RKO (cell line): ENCODE measurements at regions not wholly inside any gene's neighbourhood (a gene's known extent, or its start where the extent isn't known, plus 50 kb on each side); places are given as distances from the start of the nearest gene placed in this dataset.
"Not testable (repeated sequence)": the region's sequence is repeated elsewhere in the genome, so short reads cannot be mapped to it uniquely, and the experiment has no call there.

ENCODE experiments used
- DNase-seq: peaks from one replicate; pipeline ENCODE4 v3.0.0-alpha.2; 2016; ENCODE audit warnings: low spot score

DNA sequence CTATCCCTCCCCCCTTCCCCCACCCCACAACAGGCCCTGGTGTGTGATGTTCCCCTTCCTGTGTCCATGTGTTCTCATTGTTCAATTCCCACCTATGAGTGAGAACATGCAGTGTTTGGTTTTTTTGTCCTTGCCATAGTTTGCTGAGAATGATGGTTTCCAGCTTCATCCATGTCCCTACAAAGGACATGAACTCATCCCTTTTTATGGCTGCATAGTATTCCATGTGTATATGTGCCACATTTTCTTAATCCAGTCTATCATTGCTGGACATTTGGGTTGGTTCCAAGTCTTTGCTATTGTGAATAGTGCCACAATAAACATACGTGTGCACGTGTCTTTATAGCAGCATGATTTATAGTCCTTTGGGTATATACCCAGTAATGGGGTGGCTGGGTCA is 52.3 kb upstream of the MAN1A2 start:
- DNase-seq = not testable (repeated sequence)

DNA sequence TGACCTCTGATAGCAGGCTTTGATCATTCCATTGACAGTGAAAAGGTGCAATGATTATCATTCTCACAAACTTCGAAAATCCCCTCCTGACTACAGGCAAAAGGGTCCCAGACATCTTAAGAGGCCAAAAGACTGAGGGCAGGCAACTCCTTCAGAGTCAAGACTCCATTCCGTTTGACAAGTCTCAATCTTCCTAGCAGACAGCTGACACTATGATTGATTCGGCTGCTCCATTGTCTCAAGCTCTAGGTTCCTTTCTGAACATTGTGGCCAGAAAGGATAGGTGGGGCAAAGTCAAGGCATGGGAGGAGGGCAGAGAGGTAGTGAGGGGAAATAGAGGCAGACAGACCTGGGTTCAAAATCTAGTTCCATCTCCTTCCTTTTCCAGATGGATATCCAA is 53.7 kb upstream of the MAN1A2 start:
- DNase-seq = no peak

DNA sequence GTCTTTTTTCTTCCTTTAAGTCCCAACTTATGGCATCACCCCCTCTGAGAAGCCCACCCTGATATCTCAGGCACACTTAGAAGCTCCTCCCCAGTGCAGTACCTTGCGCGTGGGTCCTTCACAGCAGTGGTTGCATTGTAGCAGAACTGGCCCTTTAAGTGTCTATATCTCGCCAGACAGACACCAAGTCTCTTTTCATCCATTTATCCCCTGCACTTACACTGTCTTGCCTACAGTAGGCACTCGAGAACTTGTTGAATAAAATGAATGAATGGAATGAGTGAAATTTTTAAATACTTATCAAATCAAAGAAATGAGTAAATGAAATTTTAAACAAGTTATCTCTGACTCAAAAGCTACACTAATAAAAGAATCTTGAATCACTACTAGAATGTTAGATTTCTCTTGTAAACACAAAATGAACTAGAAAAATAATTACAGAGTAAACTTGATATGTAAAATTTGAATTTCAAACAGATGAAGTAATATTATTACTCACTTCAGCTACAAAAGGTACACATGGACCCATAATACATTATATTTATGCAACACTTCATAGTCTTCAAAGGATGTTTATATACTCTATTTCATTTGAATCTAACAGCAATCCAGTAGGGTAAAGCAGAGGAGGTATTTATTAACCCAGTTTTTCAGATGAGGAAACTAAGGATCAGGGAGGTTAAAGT is 54.7 kb upstream of the MAN1A2 start:
- peak; percentile 30 for DNase-seq

DNA sequence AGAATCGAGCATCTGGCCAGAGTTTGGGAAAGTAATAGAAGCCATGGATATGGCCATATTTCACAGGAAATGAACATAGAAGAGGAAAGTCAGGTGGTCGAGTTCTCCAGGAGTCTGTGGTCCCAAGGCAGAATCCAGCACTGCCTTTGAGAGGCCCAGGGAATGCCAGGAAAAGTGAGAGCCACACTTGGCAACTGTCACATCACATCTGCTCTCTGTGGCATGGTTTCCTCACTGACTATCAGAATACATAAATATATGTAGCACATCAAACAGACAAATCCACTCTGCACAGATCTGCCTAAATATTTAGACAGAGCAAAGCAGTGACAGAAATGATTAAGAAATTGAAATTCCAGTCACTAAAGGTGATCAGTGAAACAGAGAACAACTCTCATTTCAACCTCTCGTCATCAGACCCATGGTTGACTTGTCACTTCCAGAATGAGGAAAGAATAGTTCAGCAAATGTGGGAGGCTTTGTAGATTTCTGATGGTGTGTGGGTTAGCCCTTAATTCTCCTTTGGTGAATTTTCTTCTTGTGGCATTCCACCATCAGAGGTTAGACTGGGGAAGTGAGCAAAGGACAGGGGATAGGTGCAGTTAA is 58.8 kb upstream of the MAN1A2 start:
- no peak for DNase-seq

DNA sequence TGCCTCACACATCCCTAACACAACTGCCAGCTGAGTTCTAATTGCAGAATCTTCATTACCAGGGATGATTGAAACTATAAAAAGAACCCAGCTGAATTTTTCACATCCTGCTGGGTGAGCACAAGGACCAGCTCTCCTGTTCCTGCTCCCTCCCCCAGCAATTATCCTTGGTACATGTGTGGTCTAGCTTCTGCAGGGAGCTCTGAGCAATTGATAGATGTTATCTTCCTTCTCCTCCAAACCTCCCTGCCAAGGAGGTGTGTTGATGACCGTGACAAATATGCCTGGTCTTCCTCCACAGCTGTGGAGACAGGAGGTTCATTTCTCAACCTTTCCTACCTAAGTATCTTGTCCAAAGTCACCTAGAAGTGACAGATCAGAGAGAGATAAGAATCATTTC is 65.3 kb upstream of the MAN1A2 start:
- DNase-seq = no peak

DNA sequence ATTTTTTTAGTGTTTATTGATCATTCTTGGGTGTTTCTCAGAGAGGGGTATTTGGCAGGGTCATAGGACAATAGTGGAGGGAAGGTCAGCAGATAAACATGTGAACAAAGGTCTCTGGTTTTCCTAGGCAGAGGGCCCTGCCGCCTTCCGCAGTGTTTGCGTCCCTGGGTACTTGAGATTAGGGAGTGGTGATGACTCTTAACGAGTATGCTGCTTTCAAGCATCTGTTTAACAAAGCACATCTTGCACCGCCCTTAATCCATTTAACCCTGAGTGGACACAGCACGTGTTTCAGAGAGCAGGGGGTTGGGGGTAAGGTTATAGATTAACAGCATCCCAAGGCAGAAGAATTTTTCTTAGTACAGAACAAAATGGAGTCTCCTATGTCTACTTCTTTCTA is 67.1 kb upstream of the MAN1A2 start:
- DNase-seq = not testable (repeated sequence)

DNA sequence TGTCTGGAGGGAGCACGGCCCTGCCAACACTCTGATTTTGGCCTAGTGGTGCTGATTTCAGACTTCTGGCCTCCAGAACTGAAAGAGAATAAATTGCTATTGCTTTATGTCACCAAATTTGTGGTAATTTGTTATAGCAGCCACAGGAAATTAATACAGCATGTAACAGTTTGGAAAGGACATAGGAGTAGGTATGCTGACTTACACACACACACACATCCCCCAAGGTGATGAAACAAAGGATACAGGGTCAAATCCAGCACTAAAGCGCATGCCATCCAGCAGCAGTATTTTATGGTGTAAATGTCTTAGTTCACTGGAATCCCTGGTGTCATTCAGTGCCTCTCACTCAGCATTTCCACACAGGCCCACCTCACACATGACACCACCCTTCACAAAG is 72.2 kb upstream of the MAN1A2 start:
- DNase-seq = no peak

DNA sequence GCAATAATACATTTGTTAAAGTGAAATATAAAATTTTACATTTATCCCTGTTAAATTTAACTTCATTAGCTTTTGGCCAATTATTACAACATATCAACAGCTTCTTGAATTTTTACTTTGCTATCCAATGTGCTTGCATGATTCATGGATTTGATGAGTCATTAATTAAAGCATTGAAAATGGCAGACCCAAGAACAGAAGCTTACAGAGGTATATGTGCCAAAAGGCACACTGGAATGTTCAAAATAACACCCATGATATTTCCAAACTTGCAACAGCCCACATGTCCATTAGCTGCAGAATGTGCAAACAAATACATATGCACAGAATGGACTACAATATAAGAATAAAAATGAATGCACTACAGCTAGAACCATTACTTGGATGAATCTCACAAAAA is 76.4 kb upstream of the MAN1A2 start:
- no peak for DNase-seq

DNA sequence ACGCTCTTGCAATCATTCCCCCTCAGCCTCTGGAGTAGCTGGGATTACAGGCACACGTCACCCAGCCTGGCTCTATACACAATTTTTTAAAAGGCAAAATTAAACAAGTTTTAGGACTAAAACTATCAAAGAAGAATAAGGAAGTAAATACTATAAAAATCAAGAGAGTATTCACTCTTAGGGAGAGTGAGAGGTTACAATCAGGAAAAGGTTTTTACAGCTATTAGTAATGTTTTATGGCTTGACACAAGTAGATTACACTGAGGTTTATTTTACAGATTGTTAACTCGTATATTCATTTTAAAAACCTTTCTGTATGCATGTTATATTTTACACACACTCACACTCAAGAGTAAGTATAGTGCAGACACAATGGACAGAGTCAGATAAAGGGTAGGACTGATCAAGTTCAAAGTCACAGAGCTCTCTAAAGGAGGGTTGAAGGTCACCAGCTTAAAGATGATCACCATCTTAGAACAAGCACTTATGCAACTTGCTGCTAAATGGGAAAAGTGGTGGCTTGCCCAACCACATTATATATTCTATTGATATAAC is 77.9 kb upstream of the MAN1A2 start:
- no peak for DNase-seq

DNA sequence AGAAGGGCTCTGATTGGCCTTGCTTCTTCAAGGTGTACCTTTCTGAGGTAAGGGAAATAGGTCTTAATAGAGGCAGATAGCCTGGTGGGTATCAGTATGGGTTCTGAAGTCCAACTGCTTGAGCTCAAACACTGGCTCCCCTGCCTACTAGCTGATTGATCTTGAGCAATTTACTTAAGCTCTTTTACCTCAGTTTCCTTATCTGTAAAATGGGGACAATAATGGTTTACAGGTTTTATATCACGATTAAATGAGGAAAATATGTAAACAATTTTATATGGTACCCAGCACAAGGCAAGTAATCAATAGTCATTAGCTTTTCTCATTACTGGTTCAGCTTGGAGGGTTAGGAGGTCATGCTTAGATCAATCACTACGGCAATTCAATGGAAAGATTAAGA is 75.8 kb upstream of the VTCN1 start:
- no peak for DNase-seq

DNA sequence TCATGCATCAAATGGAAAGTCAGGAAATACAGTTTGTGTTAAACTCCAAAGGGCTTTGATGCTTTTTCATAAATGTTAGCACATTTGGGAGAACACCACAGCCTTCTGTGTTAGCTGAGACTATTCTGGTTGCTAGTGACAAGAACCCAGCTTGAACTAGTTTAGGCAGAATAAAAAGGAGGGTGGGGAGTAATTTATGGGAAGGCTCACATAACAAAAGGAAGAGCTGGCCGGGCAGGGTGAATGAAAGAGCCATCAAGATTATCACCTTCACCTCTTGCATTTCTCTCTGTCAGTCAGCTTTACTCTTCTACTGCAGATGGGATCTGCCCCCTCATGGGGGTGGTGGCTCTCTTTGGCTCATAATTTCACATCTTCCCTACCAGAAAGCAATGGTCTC is 75.4 kb upstream of the VTCN1 start:
- no peak for DNase-seq

DNA sequence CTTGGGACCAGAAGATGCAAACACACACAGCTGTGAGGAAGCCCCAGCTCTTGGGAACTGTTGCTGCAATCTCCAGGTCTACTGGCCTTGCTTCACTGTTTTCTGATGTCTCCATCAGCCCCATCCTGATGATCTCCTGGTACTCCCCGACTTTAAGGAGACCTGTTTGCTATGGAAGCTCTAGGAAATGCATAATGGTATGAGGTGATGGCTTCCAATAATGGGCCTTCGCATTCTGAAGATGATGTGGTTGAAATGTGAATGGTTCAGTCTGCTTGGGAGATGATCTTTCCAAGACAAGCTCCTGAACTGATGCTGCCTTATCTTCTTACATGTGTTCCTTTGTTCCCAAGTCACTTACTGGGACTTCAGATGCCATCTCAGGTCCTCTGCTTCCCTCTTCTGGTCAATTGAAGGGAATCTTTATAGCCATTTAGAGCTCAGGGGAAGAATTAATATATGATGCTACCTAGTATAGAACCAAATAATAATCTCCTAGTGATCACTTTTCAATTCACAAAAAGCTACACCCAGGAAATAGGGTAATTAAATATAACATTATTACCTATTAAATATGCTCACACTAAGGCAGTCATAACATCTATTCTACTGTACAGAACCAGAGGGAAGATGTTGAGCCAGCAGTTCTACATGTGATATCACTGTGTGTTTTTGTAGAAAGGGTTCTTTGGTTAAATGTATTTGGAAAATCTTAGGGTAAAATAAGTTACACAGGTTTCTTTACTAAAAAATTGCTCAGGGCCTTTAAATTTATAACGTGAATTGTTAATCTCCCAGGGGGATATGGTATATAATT is 73.9 kb upstream of the VTCN1 start:
- peak; percentile 76 for DNase-seq

DNA sequence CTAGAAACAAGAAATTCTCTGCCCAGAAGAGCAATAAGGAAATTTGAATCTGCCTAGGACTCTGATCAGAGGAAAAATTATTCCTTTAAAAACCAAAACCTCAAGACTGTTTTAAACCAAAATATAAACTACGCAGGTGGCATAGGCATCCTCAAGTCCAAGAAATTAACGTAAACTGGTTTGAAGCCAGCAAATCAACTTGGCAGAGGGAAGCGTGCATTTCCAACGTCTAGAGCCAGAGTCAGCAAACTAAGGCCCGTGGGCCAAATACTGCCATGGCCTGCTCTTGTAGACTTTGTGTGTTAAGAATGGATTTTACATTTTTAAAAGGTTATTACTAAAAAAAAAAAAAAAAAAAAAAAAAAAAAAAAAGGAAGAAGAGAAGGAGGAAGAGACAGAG is 67.8 kb upstream of the VTCN1 start:
- no peak for DNase-seq

DNA sequence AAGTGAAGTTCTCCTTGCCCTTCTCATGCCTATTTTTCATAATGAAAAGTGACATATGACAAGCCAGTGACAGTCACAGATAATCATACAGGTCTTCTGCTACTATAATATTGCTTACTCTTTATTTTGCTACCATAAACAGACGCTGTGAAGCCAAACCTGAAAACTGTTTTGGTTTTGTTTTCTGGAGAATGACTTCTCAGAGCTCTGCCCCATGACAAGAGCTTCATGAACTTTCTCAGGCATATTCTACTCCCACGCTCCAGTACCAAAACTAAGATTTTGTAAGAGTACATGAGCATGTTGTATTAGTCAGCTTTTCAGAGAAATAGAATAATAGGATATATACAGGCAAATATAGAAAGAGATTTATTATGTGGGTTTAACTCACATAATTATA is 64.3 kb upstream of the VTCN1 start:
- no peak for DNase-seq

DNA sequence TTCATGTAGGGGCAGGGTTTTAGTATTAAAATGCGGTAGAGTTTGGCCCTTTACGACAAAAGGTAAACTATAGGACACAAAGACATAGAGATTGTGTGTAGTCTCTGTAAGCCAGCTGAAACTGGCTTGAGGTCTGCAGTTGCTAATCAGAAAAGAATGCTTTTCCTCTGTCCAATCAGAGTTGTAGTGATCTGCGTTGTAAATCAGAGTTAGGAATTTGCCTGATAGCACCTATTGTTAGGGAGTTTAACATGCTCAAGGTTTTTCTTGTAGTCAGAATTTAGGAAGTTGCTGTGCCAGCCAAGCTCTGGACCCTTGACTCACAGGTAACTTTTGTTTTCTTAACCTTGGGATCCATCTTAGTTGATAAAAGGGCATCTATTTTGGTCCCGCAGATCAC is 61.2 kb upstream of the VTCN1 start:
- no peak for DNase-seq

DNA sequence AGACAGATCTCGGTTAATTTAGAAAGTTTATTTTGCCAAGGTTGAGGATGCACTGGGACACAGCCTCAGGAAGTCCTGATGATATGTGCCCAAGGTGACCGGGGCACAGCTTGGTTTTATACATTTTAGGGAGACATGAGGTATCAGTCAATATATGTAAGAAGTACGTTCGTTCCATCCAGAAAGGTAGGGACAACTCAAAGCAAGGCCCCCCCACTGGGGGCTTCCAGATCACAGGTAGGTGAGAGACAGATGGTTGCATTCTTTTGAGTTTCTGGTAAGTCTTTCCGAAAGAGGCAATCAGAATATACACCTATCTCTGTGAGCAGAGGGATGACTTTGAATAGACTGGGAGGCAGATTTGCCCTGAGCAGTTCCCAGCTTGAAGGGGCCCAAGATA is 60.4 kb upstream of the VTCN1 start:
- no peak for DNase-seq

DNA sequence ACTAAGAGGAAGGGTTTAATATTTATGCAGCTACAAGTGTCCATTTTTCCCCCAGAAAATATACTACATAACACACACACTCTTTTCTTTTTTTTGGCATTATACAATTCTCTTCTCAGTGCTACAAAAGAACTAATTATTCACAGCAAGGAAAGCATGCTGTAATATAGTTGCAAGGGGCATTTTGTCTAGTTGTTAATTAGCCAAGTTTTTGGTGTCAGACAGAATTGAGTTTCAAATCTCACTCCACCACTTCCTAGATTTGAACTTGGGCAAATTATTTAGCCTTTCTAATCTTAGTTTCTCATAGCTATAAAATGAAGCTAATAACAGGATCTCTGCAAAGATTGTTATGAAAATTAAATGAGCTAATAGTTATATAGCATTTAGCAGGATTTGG is 60.0 kb upstream of the VTCN1 start:
- no peak for DNase-seq

DNA sequence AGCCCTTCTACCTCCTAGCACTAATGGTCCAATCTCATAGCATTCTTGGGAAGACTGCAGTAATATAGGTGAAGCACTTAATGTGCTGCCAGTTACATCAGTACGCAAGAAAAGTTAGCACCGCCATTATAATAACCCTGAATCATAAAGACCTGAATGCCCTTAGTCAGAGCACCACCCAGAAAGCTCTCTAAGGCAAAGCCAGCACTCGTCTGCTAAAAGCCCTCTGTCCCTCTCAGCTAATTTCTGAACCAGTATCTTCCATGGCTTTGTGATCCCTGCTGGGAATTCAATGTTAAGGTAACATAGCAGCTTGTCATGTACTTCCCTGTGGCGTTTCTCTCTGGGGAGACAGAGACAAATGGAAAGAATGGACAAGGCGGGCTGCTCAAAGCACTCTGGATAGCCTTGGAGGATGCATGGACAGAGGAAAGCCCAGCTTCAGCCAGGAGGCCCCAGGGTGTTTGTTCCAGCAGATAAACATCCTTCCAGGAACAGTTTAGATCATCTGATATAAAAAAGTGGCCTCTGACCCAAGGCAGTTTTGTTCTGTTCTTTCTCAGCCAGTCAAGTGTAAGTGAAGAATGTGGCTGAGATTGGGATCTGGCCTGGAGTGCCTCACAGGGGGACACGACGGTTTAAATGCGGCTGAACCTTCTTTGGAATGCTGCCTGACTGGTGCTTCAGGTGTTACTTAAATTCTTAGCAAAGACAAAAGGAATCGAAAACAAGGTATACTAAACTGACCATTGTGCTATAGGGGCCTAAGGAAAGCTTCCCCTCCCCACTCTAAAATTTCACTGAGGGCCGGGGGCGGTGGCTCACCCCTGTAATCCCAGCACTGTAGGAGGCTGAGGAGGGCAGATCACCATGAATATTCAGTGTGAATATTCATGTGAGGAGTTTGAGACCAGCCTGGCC is 58.1 kb upstream of the VTCN1 start:
- no peak for DNase-seq

DNA sequence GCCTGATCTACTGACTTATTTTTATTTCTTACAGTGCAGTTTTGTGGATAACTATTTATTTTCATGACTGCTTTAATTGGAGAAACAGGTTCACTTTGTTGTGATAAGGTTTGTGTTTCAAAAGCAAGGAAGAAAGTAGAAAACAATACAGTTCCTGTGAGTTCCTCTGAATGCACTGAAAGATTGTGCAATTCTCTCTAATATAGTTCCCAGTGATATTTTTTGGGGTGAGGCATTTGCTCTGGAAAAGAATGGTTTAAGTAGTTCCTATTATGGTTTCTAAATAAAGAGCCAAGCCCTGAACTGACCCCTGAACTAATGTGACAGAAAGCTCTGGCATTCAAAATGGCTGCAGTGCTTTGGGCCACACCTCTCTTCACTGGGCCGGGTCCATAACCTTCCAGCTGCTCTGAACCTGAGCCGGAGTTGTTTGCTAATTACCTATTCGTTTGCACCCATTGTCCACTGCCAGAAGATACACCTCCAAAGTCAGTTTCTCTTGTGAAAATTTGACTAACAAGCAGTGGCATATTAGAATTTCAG is 56.6 kb upstream of the VTCN1 start:
- DNase-seq = no peak

DNA sequence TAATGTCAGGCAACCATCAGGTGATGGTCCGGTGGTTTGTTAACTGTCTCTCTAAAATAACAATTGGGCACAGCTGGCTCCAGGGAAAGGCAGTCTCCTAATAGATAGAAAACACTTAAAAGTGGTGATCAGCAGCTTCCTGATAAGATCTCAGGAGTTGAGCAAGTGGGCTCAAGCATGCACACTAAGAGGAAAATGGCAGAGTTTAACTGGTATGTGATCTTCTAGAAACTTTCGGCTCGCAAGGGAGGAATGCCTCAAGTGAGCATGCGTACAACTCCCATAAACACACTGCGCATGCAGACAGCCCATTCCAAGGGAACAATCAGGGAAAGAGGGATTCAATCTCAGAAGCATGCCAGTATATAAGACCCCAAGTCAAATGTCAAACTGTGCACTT is 52.2 kb upstream of the VTCN1 start:
- DNase-seq = no peak

DNA sequence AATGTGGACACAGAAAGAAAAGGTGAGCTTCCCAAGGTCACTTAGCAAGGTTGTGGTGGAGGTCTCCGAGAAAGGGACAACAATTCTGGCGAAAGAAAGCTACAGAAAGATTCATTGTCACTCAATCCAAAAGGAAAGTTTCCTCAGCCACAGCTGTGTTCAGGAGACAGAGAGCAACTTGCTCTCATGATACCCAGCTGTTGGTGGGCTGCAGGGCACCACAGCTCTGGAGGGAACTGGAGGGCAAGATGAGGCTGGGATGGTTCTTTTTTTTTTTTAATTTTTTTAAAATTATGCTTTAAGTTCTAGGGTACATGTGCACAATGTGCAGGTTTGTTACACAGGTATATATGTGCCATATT is 50.7 kb upstream of the VTCN1 start:
- DNase-seq = no peak
